ENCODE measurements at regions not wholly inside any gene's neighbourhood (a gene's known extent, or its start where the extent isn't known, plus 50 kb on each side); places are given as distances from the start of the nearest gene placed in this dataset.

DNA sequence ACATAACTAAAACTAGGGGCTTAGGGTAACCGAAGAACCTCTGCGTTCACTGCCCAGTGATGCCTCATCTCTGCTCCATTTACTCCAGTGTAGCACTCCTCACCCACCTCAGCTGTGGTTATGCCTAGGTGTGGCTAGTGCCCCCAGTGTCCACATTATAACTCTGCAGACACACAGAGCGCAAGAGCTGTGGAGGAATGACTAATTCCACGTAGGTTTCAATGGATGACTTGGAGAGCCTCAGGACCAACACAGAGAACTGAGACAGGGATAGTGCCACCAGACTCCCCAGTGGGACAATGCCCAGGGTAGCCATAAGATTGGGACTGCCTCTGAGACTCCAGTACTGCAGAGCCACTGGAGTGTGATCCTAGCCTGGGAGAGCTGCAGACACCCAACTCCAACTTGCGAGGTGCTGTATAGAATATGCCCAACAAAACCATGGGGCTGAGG lies 542.4 kb upstream of the DIPK2B start:
- H2BK20ac ChIP-seq (ENCODE audit: low read depth, low read length, poor library complexity, severe bottlenecking) = no peak overlapping the region
- no peak overlapping the region for H3K4me2 ChIP-seq (ENCODE audit: insufficient read depth, insufficient read length, low read length)
- no peak overlapping the region for H2AK5ac ChIP-seq (ENCODE audit: insufficient read length, low read length)
- Mint-ChIP-seq H3K9me3 (peaks cover 51 to 63% of the 10 kb centered on the region in 2 experiments), H3K27ac (peak overlapping the region in 1 of 3 experiments; percentile 87; a peak in 1 of 7 replicates), H3K4me1 (no peaks in the 10 kb centered on the region), H3K36me3 (ENCODE audit: insufficient read depth in 1 of 3, low read depth in 3 of 3) (peaks cover 14 to 33% (median 20%) of the 10 kb centered on the region in 3 experiments), H3K27me3 (ENCODE audit: low read depth) (no peaks in the 10 kb centered on the region; the same call in 1 of the 2 replicates), H3K4me3 (no peak overlapping the region)
- H2BK5ac ChIP-seq (ENCODE audit: insufficient read length, low read length) = no peak overlapping the region
- no peak overlapping the region for H2BK12ac ChIP-seq (ENCODE audit: insufficient read length, low read depth, low read length)
- H3K23me2 ChIP-seq (ENCODE audit: insufficient read length, low read depth, low read length, poor library complexity, severe bottlenecking) = no peaks in the 10 kb centered on the region
- DNase-seq = peak; percentile 40
- no peak overlapping the region for H3K56ac ChIP-seq (ENCODE audit: insufficient read length, low read depth, low read length)
- H4K20me1 ChIP-seq (ENCODE audit: control insufficient read depth, insufficient read depth, insufficient read length) = no peaks in the 10 kb centered on the region
- no peak overlapping the region for H2AFZ ChIP-seq (ENCODE audit: low read length)
- TF ChIP-seq, protein P1, sequence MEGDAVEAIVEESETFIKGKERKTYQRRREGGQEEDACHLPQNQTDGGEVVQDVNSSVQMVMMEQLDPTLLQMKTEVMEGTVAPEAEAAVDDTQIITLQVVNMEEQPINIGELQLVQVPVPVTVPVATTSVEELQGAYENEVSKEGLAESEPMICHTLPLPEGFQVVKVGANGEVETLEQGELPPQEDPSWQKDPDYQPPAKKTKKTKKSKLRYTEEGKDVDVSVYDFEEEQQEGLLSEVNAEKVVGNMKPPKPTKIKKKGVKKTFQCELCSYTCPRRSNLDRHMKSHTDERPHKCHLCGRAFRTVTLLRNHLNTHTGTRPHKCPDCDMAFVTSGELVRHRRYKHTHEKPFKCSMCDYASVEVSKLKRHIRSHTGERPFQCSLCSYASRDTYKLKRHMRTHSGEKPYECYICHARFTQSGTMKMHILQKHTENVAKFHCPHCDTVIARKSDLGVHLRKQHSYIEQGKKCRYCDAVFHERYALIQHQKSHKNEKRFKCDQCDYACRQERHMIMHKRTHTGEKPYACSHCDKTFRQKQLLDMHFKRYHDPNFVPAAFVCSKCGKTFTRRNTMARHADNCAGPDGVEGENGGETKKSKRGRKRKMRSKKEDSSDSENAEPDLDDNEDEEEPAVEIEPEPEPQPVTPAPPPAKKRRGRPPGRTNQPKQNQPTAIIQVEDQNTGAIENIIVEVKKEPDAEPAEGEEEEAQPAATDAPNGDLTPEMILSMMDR (conservative IDR thresholded peaks at IDR 0.05) = peak; percentile 39; the same call in 2 of the 3 replicates
- H3K4me1 ChIP-seq (ENCODE audit: insufficient read depth, low read length) = no peaks in the 10 kb centered on the region; the same call in 1 of the 2 replicates
- no peak overlapping the region for H2BK15ac ChIP-seq (ENCODE audit: low read depth, low read length)
- no peaks in the 10 kb centered on the region for H3K27me3 ChIP-seq (ENCODE audit: insufficient read depth, low read length)
- H4K8ac ChIP-seq (replicated peaks; ENCODE audit: insufficient read length, low read depth, low read length) = no peak overlapping the region
- no peaks in the 10 kb centered on the region for H3K9me3 ChIP-seq (ENCODE audit: control insufficient read depth, low read depth, low read length)
- WGBS (ENCODE audit: extremely low coverage, insufficient read length, low lambda C conversion rate) = no CpG with 5 or more reads among the region's 5 CpGs
- no peak overlapping the region for H2BK120ac ChIP-seq (ENCODE audit: low read depth, low read length, poor library complexity, severe bottlenecking)
- H3T11ph ChIP-seq (ENCODE audit: low read length) = no peak overlapping the region
- no peak overlapping the region for H3K14ac ChIP-seq (ENCODE audit: insufficient read depth, low read length)
- H3K18ac ChIP-seq (ENCODE audit: insufficient read length, low read depth, low read length) = no peak overlapping the region
- H4K5ac ChIP-seq (ENCODE audit: insufficient read length, low read depth, low read length) = no peak overlapping the region
- H3K4ac ChIP-seq (ENCODE audit: low read depth, low read length) = no peak overlapping the region
- H3K27ac ChIP-seq (ENCODE audit: insufficient read length, low read depth, low read length) = no peak overlapping the region
- H3K79me2 ChIP-seq (ENCODE audit: insufficient read depth, low read length) = no peaks in the 10 kb centered on the region
- no peak overlapping the region for H3K23ac ChIP-seq (ENCODE audit: insufficient read length, low read depth, low read length)
- no peak overlapping the region for H3K9ac ChIP-seq (ENCODE audit: extremely low read depth, insufficient read length, low read length)
- no peaks in the 10 kb centered on the region for H3K79me1 ChIP-seq (ENCODE audit: insufficient read depth, low read depth, low read length, poor library complexity, severe bottlenecking)
- H4K91ac ChIP-seq (ENCODE audit: insufficient read length, low read depth, low read length) = no peak overlapping the region
